ENCODE measurements at regions not wholly inside any gene's neighbourhood (a gene's known extent, or its start where the extent isn't known, plus 50 kb on each side); places are given as distances from the start of the nearest gene placed in this dataset.

DNA sequence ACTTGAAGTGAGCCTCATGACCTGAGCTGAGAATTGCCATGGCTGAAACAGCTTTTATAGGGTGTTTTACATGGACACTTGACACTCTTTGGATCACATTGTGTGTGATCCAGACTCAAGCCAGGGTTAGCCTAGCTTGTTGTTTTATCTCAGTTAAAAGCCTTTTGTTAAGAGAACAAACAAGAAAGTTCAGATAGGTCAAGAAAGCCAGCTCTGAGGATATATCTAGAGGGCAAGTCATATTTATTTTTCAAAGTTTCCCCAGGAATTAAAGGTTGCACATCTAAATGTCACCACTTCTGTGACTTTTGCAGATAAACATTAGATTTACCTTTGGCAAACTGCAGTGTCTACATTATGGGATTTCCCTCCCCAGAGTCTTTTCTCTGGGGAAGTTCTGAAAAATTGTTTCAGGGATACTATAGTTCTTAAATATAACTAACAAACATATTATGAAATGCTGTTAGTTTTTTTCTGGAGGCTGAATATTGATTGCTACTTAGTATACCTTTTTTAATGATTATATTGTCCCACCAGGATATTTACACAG lies 134.5 kb downstream of the C9orf152 start:
- no peak for DNase-seq (ENCODE audit: low spot score in 2 of 2)
- Histone ChIP-seq H3K27me3 (no peaks in the 10 kb centered on the region), H3K4me1 (peaks cover 0 to 4% of the 10 kb centered on the region in 2 donors), H3K27ac (no peak overlapping the region), H3K36me3 (no peaks in the 10 kb centered on the region), H3K4me3 (no peak overlapping the region), H3K9me3 (no peaks in the 10 kb centered on the region)
- intact Hi-C loops (cut with DNase I; ENCODE audit: low total_unique reads) = no loop called here
- TF ChIP-seq, protein P1, sequence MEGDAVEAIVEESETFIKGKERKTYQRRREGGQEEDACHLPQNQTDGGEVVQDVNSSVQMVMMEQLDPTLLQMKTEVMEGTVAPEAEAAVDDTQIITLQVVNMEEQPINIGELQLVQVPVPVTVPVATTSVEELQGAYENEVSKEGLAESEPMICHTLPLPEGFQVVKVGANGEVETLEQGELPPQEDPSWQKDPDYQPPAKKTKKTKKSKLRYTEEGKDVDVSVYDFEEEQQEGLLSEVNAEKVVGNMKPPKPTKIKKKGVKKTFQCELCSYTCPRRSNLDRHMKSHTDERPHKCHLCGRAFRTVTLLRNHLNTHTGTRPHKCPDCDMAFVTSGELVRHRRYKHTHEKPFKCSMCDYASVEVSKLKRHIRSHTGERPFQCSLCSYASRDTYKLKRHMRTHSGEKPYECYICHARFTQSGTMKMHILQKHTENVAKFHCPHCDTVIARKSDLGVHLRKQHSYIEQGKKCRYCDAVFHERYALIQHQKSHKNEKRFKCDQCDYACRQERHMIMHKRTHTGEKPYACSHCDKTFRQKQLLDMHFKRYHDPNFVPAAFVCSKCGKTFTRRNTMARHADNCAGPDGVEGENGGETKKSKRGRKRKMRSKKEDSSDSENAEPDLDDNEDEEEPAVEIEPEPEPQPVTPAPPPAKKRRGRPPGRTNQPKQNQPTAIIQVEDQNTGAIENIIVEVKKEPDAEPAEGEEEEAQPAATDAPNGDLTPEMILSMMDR (IDR thresholded peaks at IDR 0.05) = no peak
- TF ChIP-seq POLR2A (IDR thresholded peaks at IDR 0.05) (no peak), POLR2AphosphoS5 (IDR thresholded peaks at IDR 0.05) (no peak)

DNA sequence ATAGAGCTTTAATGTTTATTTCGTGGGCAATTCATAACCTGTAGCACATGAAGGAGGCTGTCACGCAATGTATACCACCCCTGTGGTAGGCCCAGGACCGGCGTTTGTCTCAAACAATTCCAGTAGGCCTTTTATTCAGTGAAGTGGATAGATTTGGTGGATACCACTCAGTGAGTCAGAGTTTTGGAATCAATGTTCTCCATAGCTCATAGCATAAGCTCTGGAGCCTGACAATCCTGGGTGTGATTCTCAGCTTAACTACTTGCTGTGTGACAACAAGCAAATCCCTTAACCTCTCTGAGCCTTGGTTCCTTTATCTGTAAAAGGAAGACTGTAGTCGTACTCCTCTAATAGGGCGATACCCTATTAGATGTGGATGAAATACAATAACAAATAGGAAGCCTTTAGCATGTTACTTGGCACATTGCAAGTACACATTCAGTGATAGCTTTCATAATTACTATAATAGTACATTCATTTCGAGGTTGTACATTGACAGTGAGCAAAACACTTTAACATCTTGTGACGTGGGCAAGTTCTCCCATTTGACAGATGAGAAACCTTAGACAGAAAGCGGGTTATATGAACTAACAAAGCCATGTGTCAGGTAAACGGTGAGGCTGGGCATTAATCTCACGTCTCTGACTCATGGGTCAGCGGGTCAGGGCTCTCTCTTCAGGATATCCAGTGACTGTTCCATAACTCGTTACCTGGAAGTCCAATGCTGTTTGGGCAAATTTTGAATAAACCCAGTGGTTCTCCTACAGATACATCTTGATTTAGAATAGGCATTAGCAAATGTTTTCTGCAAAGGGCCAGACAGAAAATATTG lies 130.8 kb downstream of the C9orf152 start:
- Histone ChIP-seq H3K9me3 (no peaks in the 10 kb centered on the region), H3K4me3 (no peak overlapping the region), H3K36me3 (no peaks in the 10 kb centered on the region), H3K4me1 (no peaks in the 10 kb centered on the region), H3K27me3 (no peaks in the 10 kb centered on the region), H3K27ac (peak overlapping the region in 1 of 2 donors; percentile 25)
- DNase-seq (ENCODE audit: low spot score in 2 of 2) = no peak
- intact Hi-C loops (cut with DNase I; ENCODE audit: low total_unique reads) = no loop called here
- TF ChIP-seq POLR2A (IDR thresholded peaks at IDR 0.05) (no peak), POLR2AphosphoS5 (IDR thresholded peaks at IDR 0.05) (no peak)
- TF ChIP-seq, protein P1 (IDR thresholded peaks at IDR 0.05) = no peak

DNA sequence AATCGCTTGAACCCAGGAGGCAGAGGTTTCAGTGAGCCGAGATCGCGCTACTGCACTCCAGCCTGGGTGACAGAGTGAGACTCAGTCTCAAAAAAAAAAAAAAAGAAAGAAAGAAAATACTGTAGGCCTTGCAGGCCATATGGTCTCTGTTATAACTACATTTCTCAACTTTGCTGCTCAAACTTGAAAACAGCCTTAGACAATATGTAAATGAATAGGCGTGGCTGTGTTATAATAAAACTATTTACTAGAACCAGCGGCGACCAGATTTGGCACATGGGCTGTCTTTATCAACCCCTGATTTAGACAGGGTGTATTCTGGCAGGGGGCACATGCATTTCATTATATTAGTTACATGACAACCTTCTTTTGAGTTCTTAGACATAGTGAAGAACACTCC lies 130.0 kb downstream of the C9orf152 start:
- H3K27ac ChIP-seq = no peak overlapping the region
- H3K9me3 ChIP-seq = no peaks in the 10 kb centered on the region
- H3K4me1 ChIP-seq = no peaks in the 10 kb centered on the region
- no peak overlapping the region for H3K4me3 ChIP-seq
- DNase-seq (ENCODE audit: low spot score in 2 of 2) = no peak
- no peaks in the 10 kb centered on the region for H3K36me3 ChIP-seq
- no peaks in the 10 kb centered on the region for H3K27me3 ChIP-seq
- no peak for TF ChIP-seq POLR2AphosphoS5 (IDR thresholded peaks at IDR 0.05)
- TF ChIP-seq POLR2A (IDR thresholded peaks at IDR 0.05) = no peak
- TF ChIP-seq, protein P1 (IDR thresholded peaks at IDR 0.05) = no peak
- intact Hi-C loops (cut with DNase I; ENCODE audit: low total_unique reads) = no loop called here

DNA sequence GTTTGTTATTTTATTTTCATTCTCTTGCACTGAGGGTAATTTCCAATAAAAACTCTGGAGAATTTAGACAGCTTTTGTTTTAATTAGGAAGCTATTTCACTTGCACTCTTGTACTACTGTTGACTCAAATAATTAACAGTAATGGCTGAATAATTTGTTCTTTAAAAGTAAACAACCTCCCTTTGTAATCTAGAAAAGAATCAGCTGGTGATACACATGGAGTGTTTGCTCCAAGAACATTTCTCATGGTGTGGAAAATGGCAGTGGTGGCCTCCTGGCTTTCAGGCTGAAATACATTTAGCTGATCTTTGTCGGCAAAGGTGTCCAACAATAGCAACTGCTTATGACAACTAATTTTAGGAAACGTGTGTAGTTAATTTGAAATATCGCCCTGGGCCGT lies 129.4 kb downstream of the C9orf152 start:
- intact Hi-C loops (cut with DNase I; ENCODE audit: low total_unique reads) = no loop called here
- Histone ChIP-seq H3K9me3 (no peaks in the 10 kb centered on the region), H3K4me3 (no peak overlapping the region), H3K36me3 (no peaks in the 10 kb centered on the region), H3K27me3 (no peaks in the 10 kb centered on the region), H3K27ac (no peak overlapping the region), H3K4me1 (no peaks in the 10 kb centered on the region)
- DNase-seq (ENCODE audit: low spot score in 2 of 2) = no peak
- TF ChIP-seq, protein P1 (IDR thresholded peaks at IDR 0.05) = no peak
- TF ChIP-seq POLR2AphosphoS5 (IDR thresholded peaks at IDR 0.05) (no peak), POLR2A (IDR thresholded peaks at IDR 0.05) (no peak)

DNA sequence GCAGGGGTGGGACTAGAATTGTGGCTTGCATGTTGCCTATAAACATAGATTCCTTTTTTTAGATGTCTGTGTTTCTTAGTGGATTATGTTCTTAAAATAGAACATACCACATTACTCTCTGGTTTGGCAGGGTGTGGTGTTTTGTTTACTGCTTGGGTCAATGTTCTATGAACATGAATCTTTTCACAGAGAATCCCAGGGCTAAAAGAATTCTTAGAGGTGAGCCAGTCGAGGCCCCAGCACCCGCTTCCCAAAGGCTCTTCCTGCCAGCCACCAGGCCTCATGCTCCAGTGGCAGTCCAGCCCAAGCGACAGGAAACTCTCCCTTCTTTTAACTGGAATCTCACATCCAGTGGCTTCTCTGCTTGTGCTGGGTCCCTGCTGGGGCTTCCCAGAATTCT lies 126.6 kb downstream of the C9orf152 start:
- no peaks in the 10 kb centered on the region for H3K4me1 ChIP-seq
- no peak overlapping the region for H3K4me3 ChIP-seq
- no peaks in the 10 kb centered on the region for H3K27me3 ChIP-seq
- H3K27ac ChIP-seq = peak overlapping the region; percentile 11 to 30
- H3K36me3 ChIP-seq = no peaks in the 10 kb centered on the region
- TF ChIP-seq, protein P1 (IDR thresholded peaks at IDR 0.05) = no peak
- TF ChIP-seq POLR2A (IDR thresholded peaks at IDR 0.05) (no peak), POLR2AphosphoS5 (IDR thresholded peaks at IDR 0.05) (no peak)
- no peak for DNase-seq (ENCODE audit: low spot score in 2 of 2)
- intact Hi-C loops (cut with DNase I; ENCODE audit: low total_unique reads) = no loop called here
- no peaks in the 10 kb centered on the region for H3K9me3 ChIP-seq
